Kidney tubule cell (primary cell): ENCODE measurements at regions not wholly inside any gene's neighbourhood (a gene's known extent, or its start where the extent isn't known, plus 50 kb on each side); places are given as distances from the start of the nearest gene placed in this dataset.

Source experiments
- DNase-seq: peaks from one replicate; pipeline ENCODE4 v3.0.0-alpha.2; 2018; ENCODE audit warnings: low spot score

DNA sequence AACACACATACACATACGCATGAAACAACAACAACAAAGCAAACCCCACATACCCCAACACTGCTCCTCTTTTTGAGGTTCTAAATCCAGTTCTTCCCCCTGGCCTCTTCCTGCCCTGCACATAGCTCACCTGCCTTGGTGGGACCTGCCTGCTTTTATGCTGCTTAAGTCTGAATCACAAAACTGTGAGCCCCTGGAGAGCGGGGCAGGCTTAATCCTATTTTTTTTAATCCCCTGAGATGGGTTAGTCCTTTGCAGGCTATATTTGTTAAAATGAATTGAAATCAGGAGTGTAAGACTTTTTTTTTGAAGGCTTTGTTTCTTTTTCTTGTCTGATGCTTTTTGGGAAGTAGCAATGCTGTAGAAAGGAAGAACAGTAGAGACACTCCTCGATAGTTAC is 84.6 kb upstream of the MAX start:
- DNase-seq = no peak

DNA sequence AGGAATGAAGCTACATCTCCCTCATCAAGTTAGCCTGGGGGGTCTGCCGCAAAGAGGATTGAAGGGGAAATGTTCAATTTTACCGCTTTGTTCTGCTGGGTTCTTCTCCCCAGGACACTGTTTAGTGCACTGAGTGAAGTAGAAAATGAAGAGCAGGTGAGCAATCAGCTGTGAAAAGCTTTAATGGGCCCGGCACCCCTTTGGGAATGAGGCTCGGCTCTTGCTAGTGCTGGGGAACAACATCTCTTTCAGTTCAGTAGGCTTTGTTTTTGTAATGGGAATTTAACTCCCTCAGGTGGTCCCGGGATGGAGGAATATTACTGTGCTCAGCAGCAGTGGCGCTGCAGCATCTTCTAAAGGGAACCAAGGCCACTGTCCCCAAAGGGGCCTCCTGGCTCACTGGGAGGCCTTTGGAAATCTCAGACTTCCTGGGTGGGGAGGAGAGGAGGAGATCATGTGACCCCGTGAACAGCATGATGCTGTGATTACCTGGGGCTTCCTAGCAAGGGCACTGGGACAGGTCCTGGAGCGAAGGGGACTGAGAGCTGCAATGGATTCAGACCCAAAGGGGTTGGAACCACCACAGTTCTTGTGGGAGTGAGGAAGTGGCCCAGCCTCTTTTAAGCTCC is 85.2 kb upstream of the MAX start:
- DNase-seq = no peak

DNA sequence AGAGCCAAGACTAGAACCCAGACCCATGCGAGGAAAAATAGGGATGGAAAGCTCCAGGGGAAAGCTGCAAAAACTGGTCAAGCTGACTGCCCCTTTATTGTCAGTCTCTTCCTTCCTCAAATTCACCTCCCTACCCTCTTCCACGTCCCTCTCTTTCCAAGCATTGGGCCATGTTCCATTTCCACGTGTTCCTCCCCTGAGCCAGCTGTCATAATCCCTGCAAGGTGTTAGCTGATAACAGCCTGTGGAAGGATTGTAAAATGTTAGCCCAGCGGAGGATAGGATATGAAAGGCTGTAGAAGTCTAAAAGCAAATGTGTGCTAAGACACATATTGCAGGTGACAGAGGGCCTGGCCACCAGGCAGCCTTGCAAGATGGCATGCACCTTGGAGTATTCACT is 88.0 kb upstream of the MAX start:
- DNase-seq = no peak

DNA sequence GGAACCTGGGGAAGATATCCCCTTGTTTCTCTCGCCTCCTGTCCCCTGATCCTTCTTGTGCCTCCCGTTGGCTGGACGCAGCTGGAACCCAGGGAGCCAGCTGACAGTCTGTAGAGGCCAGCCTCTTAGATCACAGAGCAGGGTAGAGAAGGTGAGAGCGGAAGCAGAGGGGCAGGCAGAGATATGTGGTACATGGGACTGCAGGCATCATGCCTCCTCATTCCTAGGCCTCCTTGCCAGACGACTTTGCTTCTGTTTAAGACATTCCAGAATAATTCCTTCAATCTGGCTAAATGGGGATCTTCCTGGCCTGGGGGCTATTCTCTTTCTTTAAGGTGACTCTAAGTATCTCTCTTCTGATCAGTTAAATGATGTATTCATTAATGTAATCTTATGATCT is 89.4 kb upstream of the MAX start:
- DNase-seq = no peak

GRCh38 chr14:65192686-65193085 is 90.4 kb upstream of the MAX start:
- no peak for DNase-seq

- DNase-seq = no peak
Observed at GRCh38 chr14:65193916-65194590, 91.7 kb upstream of the MAX start.

DNA sequence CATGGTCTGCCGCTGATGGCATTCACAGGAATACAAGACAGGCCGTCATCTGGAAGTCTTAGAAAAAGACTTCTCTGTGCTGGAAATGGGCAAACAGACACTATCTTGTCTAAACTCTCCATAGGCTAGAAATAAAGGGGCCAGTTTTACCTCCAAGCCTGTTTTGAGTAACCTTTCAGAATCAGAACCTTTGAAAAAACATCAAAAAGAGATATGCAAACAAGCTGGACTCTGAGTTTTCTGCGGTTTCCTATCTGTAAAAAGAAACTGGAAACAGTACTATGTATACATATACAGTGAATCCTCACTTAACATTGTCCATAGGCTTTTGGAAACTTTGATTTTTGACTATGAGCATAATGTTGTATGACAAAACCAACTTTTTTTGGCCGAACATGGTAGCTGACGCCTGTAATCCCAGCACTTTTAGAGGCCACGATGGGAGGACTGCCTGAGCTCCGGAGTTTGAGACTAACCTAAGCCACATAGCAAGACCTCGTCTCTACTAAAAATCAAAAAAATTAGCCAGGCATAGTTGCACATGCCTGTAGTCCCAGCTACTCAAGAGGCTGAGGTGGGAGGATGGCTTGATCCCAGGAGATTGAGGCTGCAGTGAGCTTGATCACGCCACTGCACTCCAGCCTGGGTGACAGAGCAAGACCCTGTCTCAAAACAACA is 92.9 kb upstream of the MAX start:
- DNase-seq = no peak

DNA sequence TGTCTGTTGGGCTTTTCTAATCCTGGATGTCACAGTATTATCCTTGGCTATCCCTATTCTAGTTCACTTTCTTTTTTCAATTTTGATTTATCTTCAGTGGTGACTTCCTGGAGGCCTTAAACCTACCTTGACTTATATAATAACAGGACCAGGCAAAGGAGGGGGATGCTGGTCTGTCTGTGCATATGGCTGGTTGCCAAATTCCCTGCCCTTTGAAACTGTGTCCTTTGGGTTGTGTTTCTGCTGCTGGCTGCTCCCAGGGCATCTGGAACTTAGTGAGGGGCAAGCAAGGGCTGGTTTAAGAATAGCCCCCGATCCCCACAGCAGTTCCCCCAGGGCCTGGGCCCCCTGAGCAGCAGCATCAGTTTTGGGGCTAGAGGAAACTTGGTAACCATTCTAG is 96.0 kb upstream of the MAX start:
- no peak for DNase-seq

DNA sequence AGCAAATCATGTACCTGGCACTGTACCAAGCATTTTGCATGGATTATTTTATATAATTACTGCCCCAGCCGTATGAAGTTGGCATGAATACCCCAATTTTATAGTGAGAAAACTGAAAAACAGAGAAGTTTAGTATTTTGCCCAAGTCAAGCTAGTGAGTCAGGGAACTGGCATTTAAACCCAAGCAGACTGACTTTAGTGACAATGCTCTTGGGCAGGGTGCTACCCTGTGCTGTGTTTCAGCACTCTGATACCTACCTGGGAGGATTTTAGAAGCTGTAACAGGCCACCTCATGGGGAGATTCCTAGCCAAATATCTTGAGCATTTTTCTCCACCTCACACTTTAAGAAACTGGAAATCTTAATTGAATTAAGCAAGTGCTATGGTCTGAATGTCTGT is 98.1 kb upstream of the MAX start:
- no peak for DNase-seq

- no peak for DNase-seq
Observed at GRCh38 chr14:65203574-65203973, 101.3 kb upstream of the MAX start.

- DNase-seq = no peak
Observed at GRCh38 chr14:65204056-65204455, 101.7 kb upstream of the MAX start.

DNA sequence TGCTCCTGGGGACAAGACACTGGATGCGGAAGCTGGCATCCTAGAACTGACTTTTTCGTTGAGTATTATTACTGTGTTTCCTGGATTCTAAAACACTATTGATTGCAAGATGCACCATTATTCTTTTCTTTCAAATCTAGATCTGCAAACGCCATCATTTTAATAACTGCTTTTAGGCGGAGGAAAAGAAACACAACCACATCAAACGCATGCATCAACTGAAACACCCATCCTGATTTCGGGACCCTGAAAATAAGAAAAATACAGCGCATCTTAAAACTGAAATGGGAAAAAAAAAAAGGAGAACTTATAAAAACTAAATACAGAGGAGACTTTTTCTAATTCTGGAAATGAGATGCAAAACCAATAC is 103.7 kb upstream of the MAX start:
- DNase-seq = no peak

- peak; percentile 83 for DNase-seq
Observed at GRCh38 chr14:65206448-65207096, 104.3 kb upstream of the MAX start.

- no peak for DNase-seq
Observed at GRCh38 chr14:65208548-65208947, 106.2 kb upstream of the MAX start.

GRCh38 chr14:65210118-65210821 is 108.0 kb upstream of the MAX start:
- DNase-seq = peak; percentile 66

DNA sequence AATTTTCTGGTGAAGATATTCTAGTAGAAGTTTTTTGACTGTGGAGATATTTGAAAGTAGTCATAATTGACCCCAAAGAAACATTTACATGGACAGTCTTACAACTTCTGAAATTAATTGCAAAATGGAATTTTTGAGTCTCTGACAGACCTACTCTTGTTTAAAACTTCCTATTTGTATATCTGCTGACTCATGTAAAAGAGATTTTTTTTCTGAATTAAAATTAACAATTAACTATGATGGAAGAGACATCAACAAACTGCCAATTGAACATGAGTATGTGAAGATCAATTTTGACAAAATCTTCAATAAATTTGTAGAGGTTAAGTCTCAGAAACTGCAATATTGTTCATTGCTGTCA is 108.5 kb upstream of the MAX start:
- DNase-seq = peak; percentile 25

DNA sequence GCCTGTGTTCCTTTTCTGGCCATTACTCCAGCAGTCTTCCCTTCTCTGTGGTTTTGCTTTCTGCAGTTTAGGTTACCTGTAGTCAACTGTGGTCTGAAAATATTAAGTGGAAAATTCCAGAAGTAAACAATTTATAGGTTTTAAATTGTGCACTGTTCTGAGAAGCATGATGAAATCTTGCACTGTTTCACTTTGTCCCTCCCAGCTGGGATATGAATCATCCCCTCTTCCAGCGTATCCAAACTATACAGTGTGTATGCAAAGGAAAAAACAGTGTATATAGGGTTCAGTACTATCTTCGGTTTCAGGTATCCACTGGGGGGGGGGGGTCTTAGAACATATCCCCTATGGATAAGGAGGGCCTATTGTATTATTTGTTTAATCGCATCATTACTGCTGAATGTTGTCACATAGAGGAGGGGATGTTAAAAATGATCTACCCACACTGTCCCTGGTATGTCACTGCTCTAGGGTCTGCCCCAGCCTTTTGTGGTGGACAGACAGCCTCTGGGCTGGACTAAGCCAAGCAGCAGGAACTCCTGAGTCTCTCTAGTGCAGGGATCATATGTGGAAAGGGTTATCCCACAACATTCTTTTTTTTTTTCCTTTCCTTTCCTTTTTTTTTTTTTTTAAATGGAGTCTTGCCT is 109.1 kb upstream of the MAX start:
- peak; percentile 58 for DNase-seq

GRCh38 chr14:65213316-65213715 is 111.0 kb upstream of the MAX start:
- no peak for DNase-seq

DNA sequence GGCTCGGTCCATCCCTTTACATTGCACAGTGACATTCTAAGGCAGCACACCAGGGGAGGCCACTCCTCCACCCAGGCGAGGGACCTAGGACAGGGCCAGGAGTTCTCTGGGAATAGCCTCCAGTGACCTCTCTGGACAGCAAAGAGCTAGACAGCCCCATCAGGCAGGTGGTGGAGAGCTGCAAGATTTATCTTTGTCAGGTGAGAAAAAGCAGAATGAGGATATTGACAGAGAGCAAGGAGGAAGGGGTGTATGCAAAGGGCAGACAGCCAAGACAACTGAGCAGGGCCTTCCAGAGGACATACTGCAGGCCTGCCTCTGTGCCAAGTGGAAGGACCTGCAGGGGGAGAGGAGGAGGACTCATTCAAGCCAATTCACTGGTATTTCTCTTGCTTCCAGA is 112.4 kb upstream of the MAX start:
- DNase-seq = no peak

DNA sequence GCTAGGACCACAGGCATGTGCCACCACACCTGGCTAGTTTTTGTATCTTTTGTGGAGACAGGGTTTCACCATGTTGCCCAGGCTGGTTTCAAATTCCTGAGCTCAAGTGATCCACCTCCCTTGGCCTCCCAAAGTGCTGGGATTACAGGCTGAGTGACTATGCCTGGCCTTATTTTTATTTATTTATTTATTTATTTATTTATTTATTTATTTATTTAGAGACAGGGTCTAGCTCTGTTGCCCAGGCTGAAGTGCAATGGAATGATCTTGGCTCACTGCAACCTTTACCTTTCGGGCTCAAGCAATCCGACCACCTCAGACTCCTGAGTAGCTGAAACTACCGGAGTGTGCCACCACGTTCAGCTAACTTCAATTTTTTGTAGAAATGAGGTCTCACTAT is 117.0 kb upstream of the MAX start:
- no peak for DNase-seq

DNA sequence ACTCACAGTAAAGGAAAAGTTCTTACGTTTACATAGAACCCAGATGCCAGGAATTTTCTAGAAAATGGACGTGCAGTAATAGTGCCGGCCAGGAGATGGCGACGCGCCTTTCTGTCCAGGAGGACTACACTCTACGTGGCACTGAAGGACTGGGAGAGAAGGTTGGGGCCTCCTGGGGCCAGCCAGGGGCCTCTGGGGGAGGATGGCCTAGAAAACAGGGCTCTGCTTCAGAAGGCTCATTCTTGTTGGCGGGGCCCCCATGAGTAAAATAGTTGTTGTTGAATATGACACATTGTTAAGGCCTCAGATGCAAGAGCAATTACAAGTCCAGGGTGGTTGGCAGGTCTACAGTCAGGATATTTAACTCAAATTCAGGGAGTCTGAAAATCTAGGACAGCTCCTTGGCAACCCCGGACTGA is 120.1 kb upstream of the MAX start:
- DNase-seq = peak; percentile 66

DNA sequence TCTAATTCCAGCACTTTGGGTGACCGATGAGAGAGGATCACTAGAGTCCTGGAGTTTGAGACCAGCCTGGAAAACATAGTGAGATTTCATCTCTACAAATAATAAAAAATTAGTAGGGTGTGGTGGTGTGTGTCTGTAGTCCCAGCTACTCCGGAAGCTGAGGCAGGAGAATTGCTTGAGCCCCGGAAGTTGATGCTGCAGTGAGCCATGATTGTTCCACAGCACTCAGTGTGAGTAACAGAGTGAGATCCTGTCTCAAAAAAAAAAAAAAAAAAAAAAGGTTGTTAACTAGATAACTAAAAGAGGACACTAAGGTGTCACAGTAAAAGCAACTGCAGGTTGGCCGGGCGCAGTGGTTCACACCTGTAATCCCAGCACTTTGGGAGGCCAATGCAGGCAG is 121.3 kb upstream of the MAX start:
- DNase-seq = no peak
